GM19043 (cell line): ENCODE measurements at regions not wholly inside any gene's neighbourhood (a gene's known extent, or its start where the extent isn't known, plus 50 kb on each side); places are given as distances from the start of the nearest gene placed in this dataset.

Source experiments
- ATAC-seq: cut with Tn5 transposase; IDR thresholded peaks from one replicate; pipeline ENCODE4 v1.9.1; 2021; ENCODE audit warnings: low read depth; ENCODE audit not compliant: unreplicated experiment

DNA sequence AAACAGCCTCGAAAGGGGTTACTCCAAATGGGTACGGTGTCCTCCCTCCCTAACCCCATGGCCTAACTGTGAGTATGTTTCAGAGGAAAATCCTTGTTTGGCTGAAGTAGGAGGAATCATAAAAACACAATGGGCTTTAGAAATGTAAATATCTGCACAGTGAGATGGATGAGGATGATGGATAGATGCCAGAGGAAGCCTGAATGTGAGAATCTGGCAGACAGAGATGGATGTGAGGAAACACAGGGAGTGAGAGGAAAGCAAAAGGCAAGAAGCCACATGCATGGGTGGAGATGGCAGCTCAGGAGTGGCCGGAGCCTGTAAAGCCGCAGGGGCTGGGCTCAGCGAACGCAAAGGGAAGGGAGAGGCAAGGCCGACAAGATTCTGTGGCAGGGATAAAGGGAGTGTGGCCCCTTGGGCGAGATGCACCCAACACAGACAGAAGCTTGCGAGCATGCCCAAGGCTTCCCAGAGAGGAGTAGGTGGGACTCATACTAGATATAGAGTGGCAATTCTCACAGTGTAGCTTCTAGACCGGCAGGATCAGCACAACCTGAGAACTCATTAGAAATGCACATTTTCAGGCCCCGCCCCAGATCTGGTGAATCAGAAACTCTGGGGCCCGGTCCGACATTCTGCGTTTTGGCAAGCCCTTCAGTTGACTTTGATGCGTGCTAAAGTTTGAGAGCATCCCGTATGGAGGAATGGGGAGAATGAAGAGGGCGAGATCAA, 237.3 kb upstream of the CADM1 start:
- no peak for ATAC-seq

- ATAC-seq = no peak
Measured at GRCh38 chr11:115740324-115740723, 236.1 kb upstream of the CADM1 start.

- ATAC-seq = no peak
Measured at GRCh38 chr11:115739878-115740277, 235.7 kb upstream of the CADM1 start.

- ATAC-seq = no peak
Measured at GRCh38 chr11:115739146-115739545, 234.9 kb upstream of the CADM1 start.

GRCh38 chr11:115737875-115738274, 233.7 kb upstream of the CADM1 start:
- no peak for ATAC-seq

DNA sequence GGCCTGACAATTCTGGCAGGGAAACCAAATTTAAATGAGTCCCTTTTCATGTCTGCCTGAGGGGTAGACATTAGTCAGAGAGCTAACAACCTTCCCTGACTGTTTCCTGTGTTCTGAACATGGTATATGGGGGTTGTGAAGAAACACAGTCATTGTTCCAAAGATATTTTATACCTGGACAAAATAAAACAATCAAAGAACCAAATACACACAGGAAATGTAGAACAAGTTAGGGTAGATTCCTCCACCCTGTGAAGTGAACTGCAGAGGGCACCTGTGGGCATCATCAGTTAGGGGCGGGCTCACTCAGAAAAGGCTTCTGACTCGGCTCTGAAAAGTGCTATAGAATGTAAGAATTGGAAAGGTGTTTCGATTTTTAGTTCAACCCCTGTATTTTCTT, 231.9 kb upstream of the CADM1 start:
- ATAC-seq = no peak

GRCh38 chr11:115724666-115725065, 220.5 kb upstream of the CADM1 start:
- no peak for ATAC-seq

DNA sequence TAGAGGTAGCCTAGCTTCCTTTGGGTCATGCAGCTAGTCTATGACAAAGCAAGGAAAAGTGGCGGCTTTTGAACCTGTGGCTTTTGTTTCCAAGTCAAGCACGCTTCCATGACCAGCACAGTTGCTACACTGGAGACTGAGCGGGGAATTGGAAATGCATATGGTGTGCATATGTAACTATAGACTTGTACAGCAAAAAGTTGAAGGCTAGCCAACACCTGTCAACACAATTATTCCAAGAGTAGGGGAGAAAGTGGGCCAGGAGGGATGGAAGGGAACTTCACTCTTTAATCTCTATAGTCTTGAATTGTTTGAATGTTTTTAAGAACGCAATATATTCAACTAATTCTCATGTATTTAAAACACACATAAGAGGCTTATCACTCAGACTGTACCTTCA, 218.5 kb upstream of the CADM1 start:
- no peak for ATAC-seq

GRCh38 chr11:115721296-115721995, 217.2 kb upstream of the CADM1 start:
- ATAC-seq = no peak

GRCh38 chr11:115720602-115721245, 216.5 kb upstream of the CADM1 start:
- ATAC-seq = no peak

DNA sequence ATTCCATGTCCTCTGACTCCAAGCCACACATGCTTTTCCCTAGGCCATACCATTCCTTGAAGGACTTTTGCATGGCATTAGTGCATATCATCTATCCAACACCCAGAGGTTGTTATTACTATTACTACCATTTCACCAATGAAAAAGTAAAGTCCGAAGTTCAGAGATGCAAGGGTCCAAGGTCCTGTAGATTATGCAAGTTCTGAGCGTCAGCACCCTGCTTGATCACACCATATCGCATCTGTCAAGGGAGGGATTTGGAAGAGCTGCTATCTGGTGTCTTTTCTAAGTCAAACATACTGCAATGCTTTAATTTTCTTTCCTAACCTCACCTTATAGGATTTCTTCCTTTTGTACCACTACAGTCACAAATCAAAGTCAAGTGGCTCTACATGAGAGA, 214.7 kb upstream of the CADM1 start:
- ATAC-seq = no peak

DNA sequence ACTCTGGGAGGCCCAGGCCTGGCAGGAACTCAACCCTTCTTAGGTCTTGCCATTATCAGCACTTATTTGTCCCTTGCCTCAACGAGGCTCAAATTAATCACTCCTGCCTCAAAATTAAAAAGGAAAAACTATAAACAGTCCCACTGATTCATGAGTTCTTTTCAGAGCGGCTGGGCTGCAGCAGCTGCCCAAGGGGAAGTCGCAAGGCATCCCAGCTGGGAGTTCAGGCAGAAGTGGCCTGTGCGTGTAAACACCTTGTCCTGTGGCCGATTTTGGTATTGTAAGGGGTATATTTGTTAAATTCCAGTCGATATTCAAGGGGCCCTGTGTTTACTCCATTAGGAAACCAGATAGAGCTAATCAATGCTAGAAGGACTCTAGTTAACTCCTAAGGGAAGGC, 213.9 kb upstream of the CADM1 start:
- no peak for ATAC-seq

- no peak for ATAC-seq
Measured at GRCh38 chr11:115716601-115717529, 212.7 kb upstream of the CADM1 start.

DNA sequence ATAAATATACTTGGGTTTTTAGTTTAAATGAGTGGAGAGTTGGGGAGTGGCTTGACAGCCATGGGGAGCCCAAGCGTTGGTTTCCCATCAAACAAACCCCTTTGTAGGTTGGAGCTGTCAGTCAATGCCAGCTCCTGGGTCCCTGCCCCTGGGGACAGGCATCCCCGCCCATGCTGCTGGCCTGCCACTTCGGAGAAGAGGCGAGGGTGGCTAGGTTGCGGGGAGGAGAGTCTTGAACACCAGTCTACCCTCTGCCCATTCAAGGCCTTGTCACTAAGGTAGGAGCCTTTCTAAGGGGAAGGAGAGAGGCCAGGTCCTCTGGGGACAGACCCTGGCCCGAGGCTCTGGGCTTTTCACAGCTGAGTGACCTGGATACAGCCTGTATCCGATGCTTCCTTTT, 211.9 kb upstream of the CADM1 start:
- no peak for ATAC-seq

DNA sequence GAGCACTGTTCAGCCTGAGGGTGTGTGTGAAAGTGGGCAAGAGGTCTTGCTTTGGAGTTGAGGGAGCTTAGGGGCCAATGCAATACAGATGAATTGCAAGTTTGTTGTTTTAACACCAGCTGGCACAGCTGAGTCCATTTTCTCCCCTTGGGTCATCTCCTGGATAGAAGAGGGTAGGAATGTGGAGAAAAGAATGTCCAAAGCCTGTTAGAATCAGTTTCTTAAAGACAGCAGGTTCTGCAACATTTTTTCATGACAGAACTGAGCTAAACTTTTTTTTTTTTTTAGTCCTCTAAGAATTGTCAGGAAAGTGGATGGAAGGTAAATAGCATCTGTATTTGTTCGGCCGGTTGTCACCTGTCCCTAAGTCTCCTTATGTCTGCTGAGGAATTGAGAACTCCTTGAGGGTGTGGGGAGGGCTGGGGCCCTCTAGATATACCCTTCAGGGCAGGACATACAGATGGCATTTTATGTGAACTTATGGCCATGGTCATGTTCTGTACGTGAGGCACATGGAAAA, 211.1 kb upstream of the CADM1 start:
- ATAC-seq = no peak

DNA sequence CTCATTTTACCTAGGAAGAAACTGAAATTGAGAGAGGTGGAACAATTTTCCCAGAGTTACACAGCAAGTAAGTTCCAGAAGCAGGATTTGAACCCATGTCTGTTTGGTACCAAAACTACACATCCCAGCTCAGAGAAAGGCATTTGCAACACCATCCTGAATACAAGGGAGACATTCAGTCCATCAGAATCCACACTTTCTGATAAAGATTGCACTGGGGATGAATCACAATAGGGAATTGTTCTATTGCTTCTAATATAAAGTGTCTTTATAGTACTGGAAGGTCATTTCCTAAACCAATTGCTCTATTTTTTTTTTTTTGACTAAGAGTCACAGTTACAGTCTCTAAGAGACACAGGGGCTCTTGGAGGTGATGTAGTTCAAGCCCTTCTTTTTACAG, 208.1 kb upstream of the CADM1 start:
- no peak for ATAC-seq

DNA sequence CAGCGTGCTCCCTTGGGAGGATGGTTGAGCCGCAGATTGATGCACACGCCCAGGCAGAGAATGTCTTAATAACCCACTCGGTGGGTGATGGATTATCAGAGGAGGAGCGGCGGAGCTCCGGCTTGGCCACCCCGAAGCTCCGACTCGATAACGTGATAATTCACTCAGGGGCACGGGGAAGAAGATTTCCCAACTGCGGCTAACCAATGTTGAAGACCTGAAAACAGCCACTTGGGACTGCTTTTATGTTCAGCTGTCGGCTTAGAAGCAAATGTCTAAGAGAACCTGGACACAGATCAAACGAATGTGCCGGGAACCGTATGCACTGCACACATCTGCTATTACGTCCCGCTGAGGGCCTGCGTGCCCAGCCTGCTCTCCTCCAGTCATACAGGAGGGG, 206.8 kb upstream of the CADM1 start:
- no peak for ATAC-seq

GRCh38 chr11:115710426-115710825, 206.2 kb upstream of the CADM1 start:
- no peak for ATAC-seq

GRCh38 chr11:115709297-115709696, 205.1 kb upstream of the CADM1 start:
- no peak for ATAC-seq

- ATAC-seq = no peak
Measured at GRCh38 chr11:115707180-115707905, 203.1 kb upstream of the CADM1 start.
